Hepatocyte (in vitro differentiated cells): ENCODE measurements at regions not wholly inside any gene's neighbourhood (a gene's known extent, or its start where the extent isn't known, plus 50 kb on each side); places are given as distances from the start of the nearest gene placed in this dataset.
"Not testable (repeated sequence)": the region's sequence is repeated elsewhere in the genome, so short reads cannot be mapped to it uniquely, and the experiment has no call there.

Source experiments
- DNase-seq: peaks from one replicate; pipeline ENCODE4 v3.0.0-alpha.2; 2016; ENCODE audit warnings: low spot score
- H2AFZ ChIP-seq: fragments of 200-600 bp; sonication (generic); 2 replicates; pipeline ENCODE4 v1.6.0; 2016; ENCODE audit warnings: antibody characterized with exemption, mild to moderate bottlenecking
- H3K27ac ChIP-seq: fragments of 200-600 bp; sonication (generic); 2 replicates; pipeline ENCODE4 v1.5.1; 2016; ENCODE audit warnings: mild to moderate bottlenecking
- H3K27me3 ChIP-seq: fragments of 200-600 bp; sonication (generic); 2 replicates; pipeline ENCODE4 v1.6.1; 2016
- H3K36me3 ChIP-seq: fragments of 200-600 bp; sonication (generic); replicated peaks from 2 replicates; pipeline ENCODE4 v1.5.1; 2016; ENCODE audit warnings: low read depth; ENCODE audit not compliant: insufficient read depth
- H3K4me1 ChIP-seq: fragments of 200-600 bp; sonication (generic); 2 replicates; pipeline ENCODE4 v1.5.1; 2016; ENCODE audit warnings: mild to moderate bottlenecking, moderate library complexity; ENCODE audit not compliant: insufficient read depth
- H3K4me2 ChIP-seq: fragments of 200-600 bp; sonication (generic); 2 replicates; pipeline ENCODE4 v1.6.0; 2016
- H3K4me3 ChIP-seq: fragments of 200-600 bp; sonication (generic); 2 replicates; pipeline ENCODE4 v1.5.1; 2016; ENCODE audit warnings: mild to moderate bottlenecking
- H3K79me2 ChIP-seq: fragments of 200-600 bp; sonication (generic); 2 replicates; pipeline ENCODE4 v1.6.0; 2017; ENCODE audit warnings: mild to moderate bottlenecking
- H3K9me2 ChIP-seq: fragments of 200-600 bp; sonication (generic); replicated peaks from 2 replicates; pipeline ENCODE4 v1.6.0; 2017; ENCODE audit warnings: mild to moderate bottlenecking; ENCODE audit not compliant: insufficient read depth
- H3K9me3 ChIP-seq: fragments of 200-600 bp; sonication (generic); 2 replicates; pipeline ENCODE4 v1.5.1; 2016; ENCODE audit warnings: low read depth, mild to moderate bottlenecking
- H4K20me1 ChIP-seq: fragments of 200-600 bp; sonication (generic); 2 replicates; pipeline ENCODE4 v1.6.0; 2016; ENCODE audit warnings: mild to moderate bottlenecking; ENCODE audit not compliant: insufficient read depth, poor library complexity, severe bottlenecking
- EZH2 ChIP-seq: fragments of 200-600 bp; sonication (generic); IDR thresholded peaks from 2 replicates; pipeline ENCODE4 v1.6.1; 2016; ENCODE audit warnings: antibody characterized with exemption, mild to moderate bottlenecking, borderline replicate concordance
- EZH2phosphoT487 ChIP-seq: fragments of 200-600 bp; sonication (generic); IDR thresholded peaks from one replicate; pipeline ENCODE4 v1.6.1; 2018; ENCODE audit warnings: antibody characterized with exemption, mild to moderate bottlenecking, low read depth, moderate library complexity; ENCODE audit not compliant: unreplicated experiment, severe bottlenecking
- WGBS: methylation state at CpG from one replicate; pipeline ENCODE4 v1.1.6; 2016; ENCODE audit warnings: low lambda C conversion rate; ENCODE audit errors: missing lambda C conversion rate; 5-methylcytosine and 5-hydroxymethylcytosine counted together
- TF ChIP-seq, protein P1 (sequence below): fragments of 200-600 bp; sonication (generic); IDR thresholded peaks from 2 replicates; pipeline ENCODE4 v1.5.1; 2016; ENCODE audit warnings: antibody characterized with exemption, mild to moderate bottlenecking; ENCODE audit not compliant: poor library complexity

DNA sequence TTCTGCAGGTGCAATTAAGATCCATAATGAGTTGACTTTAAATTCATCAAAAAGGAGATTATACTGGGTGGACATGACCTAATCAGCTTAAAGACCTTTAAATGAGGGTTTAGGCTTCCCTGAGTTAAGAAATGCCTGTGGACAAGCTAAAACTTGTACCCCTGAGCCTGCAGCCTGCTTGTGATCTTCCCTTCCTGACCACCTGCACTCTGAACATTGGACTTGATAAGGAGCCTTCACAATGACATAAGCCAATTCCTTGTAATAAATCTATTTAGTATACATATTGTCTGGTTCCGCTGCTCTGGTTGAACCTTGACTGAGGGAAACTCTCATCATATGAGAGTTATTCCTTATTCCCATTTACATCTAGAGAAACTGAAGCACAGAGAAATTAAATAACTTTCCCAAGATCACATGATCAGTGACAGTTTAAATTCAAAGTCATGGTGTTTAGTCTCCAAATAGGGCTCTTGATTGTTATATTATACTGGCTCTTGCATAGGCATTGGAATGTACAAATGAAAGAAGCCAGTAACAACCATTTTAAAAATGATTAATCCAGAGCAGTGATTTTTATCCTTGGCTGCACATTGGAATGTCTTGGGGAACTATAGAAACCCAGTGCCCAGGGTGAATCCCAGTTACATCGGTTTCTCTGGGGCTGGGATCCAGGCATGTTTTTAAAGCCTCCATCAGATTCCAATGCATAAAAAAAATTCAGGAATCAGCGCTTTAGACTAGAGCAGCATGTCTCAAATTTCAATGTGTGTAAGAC, 136.1 kb downstream of the MSL3 start:
- H3K4me2 ChIP-seq = no peak overlapping the region

DNA sequence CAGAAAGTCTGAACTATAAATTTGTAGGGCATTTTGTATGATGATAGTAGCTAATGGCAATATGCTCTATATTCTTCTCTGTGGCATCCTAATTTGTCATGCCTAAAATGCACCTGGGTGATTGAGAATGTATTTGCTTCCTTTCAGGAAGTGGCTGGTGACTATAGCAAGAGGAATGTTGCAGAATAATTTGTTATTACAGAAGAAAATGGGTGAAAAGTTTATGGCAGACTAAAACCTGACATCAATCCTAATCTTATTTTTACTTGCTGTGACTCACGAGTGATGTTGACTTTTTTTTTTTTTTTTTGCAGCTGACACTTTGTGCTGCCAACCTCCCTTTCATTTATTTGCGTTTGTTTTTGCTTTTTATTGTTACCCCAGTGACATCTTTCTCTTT, 141.1 kb downstream of the MSL3 start:
- 39% methylated on average over 2 of the region's 2 CpGs for WGBS
- H3K9me3 ChIP-seq = no peaks in the 10 kb centered on the region
- DNase-seq = no peak
- H3K4me3 ChIP-seq = no peak overlapping the region
- H3K4me2 ChIP-seq = no peak overlapping the region
- no peaks in the 10 kb centered on the region for H3K27me3 ChIP-seq
- H3K27ac ChIP-seq = no peak overlapping the region
- H3K79me2 ChIP-seq = no peaks in the 10 kb centered on the region
- no peaks in the 10 kb centered on the region for H3K9me2 ChIP-seq
- no peak overlapping the region for H2AFZ ChIP-seq
- H4K20me1 ChIP-seq = no peaks in the 10 kb centered on the region
- TF ChIP-seq, protein P1, sequence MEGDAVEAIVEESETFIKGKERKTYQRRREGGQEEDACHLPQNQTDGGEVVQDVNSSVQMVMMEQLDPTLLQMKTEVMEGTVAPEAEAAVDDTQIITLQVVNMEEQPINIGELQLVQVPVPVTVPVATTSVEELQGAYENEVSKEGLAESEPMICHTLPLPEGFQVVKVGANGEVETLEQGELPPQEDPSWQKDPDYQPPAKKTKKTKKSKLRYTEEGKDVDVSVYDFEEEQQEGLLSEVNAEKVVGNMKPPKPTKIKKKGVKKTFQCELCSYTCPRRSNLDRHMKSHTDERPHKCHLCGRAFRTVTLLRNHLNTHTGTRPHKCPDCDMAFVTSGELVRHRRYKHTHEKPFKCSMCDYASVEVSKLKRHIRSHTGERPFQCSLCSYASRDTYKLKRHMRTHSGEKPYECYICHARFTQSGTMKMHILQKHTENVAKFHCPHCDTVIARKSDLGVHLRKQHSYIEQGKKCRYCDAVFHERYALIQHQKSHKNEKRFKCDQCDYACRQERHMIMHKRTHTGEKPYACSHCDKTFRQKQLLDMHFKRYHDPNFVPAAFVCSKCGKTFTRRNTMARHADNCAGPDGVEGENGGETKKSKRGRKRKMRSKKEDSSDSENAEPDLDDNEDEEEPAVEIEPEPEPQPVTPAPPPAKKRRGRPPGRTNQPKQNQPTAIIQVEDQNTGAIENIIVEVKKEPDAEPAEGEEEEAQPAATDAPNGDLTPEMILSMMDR = no peak
- TF ChIP-seq EZH2 (no peak), EZH2phosphoT487 (no peak)
- no peaks in the 10 kb centered on the region for H3K4me1 ChIP-seq
- H3K36me3 ChIP-seq = no peaks in the 10 kb centered on the region

More for the DNA sequence above, 136.1 kb downstream of the MSL3 start:
- Histone ChIP-seq H4K20me1 (no peaks in the 10 kb centered on the region), H3K4me1 (no peaks in the 10 kb centered on the region), H3K4me3 (no peak overlapping the region), H3K27ac (no peak overlapping the region), H3K27me3 (no peaks in the 10 kb centered on the region), H3K9me2 (no peaks in the 10 kb centered on the region), H3K79me2 (no peaks in the 10 kb centered on the region), H3K36me3 (no peaks in the 10 kb centered on the region), H2AFZ (no peak overlapping the region), H3K9me3 (no peaks in the 10 kb centered on the region)
- 52% methylated on average over 3 of the region's 3 CpGs for WGBS
- no peak for TF ChIP-seq EZH2
- TF ChIP-seq, protein P1 = no peak
- TF ChIP-seq EZH2phosphoT487 = no peak
- DNase-seq = no peak

GRCh38 chrX:11905933-11906332, 147.9 kb downstream of the MSL3 start:
- H2AFZ ChIP-seq, H3K4me1 ChIP-seq, H3K9me3 ChIP-seq, H3K79me2 ChIP-seq, H3K4me3 ChIP-seq, DNase-seq, H3K27me3 ChIP-seq, H3K27ac ChIP-seq, H3K4me2 ChIP-seq, H3K36me3 ChIP-seq, H4K20me1 ChIP-seq, H3K9me2 ChIP-seq: not testable (repeated sequence)
- WGBS = 41% methylated on average over 3 of the region's 3 CpGs

- no peak overlapping the region for H2AFZ ChIP-seq
- no peaks in the 10 kb centered on the region for H3K79me2 ChIP-seq
- H3K36me3 ChIP-seq = no peaks in the 10 kb centered on the region
- no peak overlapping the region for H3K4me2 ChIP-seq
- 20% methylated on average over 2 of the region's 2 CpGs for WGBS
- H3K27me3 ChIP-seq = no peaks in the 10 kb centered on the region
- peak; percentile 11 for DNase-seq
- no peak overlapping the region for H3K27ac ChIP-seq
- H4K20me1 ChIP-seq = no peaks in the 10 kb centered on the region
- H3K4me1 ChIP-seq = no peaks in the 10 kb centered on the region
- H3K4me3 ChIP-seq = no peak overlapping the region
- H3K9me2 ChIP-seq = no peaks in the 10 kb centered on the region
- H3K9me3 ChIP-seq = no peaks in the 10 kb centered on the region
- TF ChIP-seq EZH2phosphoT487 = no peak
- TF ChIP-seq, protein P1 = peak; percentile 33
These were observed 150.3 kb downstream of the MSL3 start for GRCh38 chrX:11908371-11908770.
